GM21447 (cell line): ENCODE measurements at regions not wholly inside any gene's neighbourhood (a gene's known extent, or its start where the extent isn't known, plus 50 kb on each side); places are given as distances from the start of the nearest gene placed in this dataset.

ENCODE experiments used
- ATAC-seq: cut with Tn5 transposase; IDR thresholded peaks from one replicate; pipeline ENCODE4 v1.9.1; 2021; ENCODE audit not compliant: unreplicated experiment

DNA sequence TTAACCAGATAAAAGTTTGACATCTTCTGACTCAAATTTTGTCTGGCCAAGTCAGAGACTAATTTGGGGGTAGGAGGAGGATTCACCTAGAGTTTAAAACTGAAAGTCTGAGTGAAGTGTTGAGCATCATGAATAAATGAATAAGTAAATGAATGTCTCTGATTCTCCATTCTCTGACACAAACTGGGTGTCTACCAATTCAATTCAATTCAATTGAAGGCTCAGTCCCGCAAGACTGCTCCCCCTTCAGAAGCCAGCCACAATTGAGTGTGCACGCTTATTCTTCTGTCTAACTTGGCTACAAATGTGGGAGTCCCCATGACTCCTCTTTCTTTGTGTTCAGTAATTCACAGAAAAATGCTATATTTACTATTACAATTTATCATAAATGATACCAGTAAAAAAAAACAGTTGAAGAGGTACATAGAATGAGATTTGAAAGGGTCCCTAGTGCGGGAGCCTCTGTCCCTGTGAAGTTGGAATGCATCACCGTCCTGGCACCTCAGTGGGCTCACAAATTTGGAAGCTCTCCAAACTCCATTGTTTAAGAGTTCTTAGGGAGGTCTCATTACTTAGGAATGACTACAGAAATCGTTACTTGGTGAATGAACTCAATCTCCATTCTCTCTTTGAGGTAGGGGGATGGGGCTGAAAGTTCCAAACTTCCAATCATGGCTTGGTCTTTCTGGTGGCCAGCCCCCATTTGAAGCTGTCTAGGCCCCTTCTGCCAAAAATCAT, 243.7 kb upstream of the PHYHIPL start:
- no peak for ATAC-seq

- no peak for ATAC-seq
Measured at GRCh38 chr10:58936364-58936763, 240.1 kb upstream of the PHYHIPL start.

- no peak for ATAC-seq
Measured at GRCh38 chr10:58937423-58937822, 239.0 kb upstream of the PHYHIPL start.

DNA sequence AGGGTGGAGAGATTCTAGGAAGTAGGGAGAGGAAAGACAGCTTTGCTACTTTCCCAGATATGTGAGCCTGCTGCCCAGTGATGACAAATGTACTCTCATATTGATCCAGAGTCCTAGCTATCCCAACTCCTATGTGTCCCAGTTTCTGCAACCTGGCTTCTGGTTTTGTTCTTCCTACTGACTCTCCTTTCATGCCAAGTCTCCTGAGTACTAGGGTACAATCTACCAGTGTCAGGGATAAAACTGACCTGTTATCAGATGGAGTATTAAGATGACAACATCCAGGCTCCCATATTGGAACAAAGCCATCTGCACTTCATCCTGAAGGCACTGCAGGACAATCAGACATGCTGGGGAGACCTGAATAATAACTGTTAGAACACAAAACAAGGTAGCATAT, 233.7 kb upstream of the PHYHIPL start:
- no peak for ATAC-seq

DNA sequence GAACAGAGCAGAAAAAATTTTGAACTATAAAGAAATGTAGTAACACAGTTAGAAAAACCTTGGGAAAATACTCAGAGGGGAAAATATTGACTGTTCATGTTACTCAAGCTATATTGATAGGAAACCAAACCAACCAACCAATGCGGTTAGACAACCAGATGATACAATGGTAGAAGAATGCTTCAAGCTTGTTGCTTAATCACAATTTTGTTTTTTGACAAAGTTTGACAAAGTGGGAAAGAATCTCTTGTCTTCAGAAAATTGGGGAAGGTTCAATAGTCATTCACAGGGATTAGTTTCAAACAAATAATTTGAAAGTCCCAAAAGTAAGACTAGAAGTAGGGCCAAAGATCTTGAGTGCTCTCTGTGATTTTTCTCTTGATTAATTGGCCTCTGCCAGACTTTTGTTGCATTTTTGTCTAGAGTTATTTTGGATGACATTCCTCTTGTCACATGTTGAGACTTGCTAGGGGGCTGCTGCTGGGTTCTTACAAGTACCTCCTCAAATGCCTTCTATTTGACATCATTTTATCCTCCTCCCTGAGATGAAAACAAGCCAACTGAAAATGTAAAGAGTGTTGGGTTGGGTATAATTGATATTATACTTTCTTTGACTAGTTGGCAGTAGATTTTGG, 233.1 kb upstream of the PHYHIPL start:
- ATAC-seq = no peak

GRCh38 chr10:58943960-58944359, 232.5 kb upstream of the PHYHIPL start:
- no peak for ATAC-seq

DNA sequence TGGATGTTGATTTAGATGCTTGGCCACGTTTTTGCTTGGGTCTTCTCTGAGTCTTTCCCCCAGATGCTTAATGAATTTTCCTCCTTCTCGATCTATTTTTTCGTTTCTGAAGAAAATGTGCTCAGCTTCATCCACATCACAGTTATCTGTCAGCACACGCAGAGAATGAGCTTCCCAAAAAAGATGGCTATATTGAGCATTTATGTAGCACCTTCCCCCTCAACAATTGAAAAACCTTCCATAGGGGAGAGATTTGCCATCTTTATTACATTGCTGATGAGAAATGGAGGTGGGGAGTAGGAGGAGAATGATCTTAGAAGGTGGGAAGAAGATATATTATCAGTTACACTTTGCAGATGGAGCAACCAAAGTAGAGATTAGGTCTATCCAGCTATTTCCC, 228.1 kb upstream of the PHYHIPL start:
- no peak for ATAC-seq

DNA sequence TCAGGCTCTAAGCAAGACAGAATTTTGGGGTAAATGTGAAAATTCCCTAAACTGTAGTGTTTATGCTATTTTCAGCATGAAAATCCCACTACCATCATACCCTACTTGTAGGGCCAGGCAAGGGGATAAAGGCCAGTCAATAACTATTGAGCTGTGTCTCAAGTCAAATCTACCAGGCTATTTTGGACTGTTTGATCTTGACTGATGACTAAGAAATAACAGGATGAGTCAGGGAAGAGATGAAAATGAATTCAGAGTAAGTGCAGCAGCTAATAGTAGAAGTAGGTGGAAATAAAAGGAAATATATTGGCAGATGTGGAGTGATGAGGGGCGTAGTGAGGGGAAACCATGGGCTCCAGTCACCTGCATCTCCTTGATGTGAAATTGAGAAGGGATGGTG, 225.8 kb upstream of the PHYHIPL start:
- ATAC-seq = no peak

- ATAC-seq = no peak
Measured at GRCh38 chr10:58951087-58951486, 225.4 kb upstream of the PHYHIPL start.

GRCh38 chr10:58951746-58952145, 224.7 kb upstream of the PHYHIPL start:
- no peak for ATAC-seq

DNA sequence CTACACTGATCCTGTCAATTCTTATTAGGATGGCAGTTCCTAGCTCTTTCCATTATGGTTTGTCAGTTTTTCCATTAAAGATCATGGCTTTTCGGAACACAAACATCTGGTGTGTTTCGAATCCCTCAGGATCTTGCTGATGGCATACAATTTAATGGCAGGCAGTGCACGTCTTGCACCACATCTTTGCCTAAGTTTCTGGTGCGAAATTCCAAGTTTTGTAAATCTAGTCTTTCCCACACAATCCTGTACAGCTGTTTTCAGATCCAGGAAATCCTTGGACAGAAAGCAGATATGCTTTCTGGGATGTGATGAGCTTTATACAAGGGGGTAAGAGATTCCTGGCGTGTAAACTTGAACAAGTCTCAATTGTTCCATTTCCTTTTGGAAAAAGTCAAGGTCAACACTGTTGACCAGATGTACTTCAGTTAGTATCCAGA, 224.3 kb upstream of the PHYHIPL start:
- ATAC-seq = no peak

DNA sequence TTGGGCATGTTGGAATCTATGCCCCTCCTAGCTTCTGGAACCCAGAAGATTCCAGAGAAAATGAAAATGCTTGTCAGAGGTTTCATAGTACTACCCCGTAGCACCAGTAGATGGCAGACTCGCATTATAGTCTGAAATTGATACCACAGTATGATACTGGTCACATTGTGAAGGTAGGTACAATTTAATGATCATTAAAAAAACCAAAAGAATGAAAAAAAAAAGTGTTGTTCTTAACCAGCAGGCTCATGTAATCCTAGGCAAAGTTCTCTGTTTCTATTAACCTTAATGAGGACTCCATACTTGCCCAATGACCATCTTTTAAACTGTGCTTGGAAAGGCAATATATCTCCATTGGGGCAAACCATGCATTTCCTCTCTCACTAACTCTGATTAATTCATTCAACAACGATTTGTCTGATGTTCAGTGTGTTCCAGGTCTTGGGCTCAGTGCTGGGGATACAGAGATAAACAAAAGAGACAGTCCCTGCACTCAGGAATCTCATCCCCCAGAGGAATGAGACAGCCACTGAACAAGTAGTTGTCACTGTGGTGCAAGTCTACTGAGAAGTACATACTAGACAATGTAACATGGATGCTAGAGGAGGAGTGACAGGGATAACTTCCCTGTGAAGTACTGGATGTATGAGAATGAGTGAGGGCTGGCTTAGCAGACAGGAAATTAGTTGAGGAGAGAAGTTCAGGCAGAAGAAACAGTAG, 223.5 kb upstream of the PHYHIPL start:
- ATAC-seq = peak; percentile 66

DNA sequence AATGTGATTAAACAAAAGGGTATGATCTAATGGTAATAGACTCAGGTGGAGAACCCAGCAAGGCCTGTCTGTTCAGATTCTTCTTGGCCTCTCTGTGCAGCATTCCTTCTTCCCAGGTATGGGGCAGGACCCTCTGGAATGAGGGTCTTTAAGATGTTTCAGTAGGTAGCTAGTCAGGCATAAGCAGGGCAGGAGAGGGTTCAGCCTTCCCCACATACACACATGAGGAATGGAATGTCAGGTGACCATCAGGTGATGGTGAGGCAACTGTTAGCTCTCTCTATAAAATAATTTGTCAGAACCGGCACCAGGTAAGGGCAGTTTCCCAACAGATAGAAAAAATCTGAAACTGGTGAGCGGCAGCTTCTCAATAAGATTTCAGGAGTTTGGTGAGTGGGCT, 222.3 kb upstream of the PHYHIPL start:
- ATAC-seq = no peak

GRCh38 chr10:58955615-58956014, 220.8 kb upstream of the PHYHIPL start:
- no peak for ATAC-seq

- no peak for ATAC-seq
Measured at GRCh38 chr10:58956926-58957325, 219.5 kb upstream of the PHYHIPL start.

DNA sequence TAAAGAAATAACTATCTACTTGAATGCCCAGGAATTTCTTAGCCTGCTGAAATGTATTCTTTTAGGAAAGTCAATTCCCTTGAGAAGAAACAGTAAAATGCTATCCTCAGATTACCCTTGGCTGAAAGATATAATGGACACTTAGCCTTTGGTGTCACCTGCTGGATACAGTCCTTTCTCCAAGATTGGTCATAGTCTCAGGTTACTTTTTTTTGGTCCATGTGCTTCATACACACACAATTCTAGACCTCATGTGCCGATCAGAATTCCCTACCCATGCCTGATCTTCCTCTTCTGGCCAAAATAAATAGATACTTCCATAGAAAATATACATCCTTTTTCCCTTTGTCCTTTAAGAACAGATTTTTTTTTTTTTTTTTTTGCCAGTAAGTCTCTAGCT, 218.9 kb upstream of the PHYHIPL start:
- ATAC-seq = no peak

DNA sequence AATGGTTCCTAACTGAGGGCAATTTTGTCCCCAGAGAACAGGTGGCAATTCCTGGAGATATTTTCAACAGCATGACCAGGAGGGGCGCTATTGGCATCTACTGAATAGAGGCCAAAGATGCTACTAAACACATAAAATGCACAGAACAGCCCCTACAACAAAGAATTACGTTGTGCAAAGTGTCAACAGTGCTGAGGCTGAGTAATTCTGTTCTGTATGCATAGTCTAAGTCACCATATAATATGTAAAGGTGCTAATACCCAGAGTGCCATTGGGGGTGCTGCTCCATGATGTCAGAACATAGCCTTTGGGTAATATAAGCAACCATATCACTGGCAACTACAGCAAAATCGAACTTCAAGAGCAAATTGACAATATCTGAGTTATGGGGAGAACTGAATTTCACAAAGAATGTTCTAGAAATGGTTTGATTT, 213.3 kb upstream of the PHYHIPL start:
- no peak for ATAC-seq

DNA sequence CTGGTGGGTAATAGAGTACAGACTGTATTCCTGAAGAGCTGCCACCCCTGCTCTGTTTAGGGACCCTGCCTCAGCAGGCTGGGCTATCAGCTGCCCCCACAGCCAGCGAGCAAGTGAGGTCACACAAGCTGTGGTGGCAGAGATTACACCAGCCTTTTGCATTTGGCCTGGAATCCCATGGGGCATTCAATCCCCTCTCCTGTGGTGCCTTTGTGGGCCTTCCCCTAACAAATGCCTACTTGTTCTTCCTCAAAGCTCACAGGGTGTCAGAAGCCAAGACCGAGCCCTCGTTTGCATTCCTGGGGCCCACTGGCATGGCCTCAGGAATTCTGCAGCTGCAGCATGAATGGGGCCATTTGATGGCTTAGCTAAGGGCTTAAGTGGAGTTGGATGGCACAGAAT, 212.7 kb upstream of the PHYHIPL start:
- no peak for ATAC-seq

GRCh38 chr10:58965855-58966254, 210.6 kb upstream of the PHYHIPL start:
- ATAC-seq = no peak

DNA sequence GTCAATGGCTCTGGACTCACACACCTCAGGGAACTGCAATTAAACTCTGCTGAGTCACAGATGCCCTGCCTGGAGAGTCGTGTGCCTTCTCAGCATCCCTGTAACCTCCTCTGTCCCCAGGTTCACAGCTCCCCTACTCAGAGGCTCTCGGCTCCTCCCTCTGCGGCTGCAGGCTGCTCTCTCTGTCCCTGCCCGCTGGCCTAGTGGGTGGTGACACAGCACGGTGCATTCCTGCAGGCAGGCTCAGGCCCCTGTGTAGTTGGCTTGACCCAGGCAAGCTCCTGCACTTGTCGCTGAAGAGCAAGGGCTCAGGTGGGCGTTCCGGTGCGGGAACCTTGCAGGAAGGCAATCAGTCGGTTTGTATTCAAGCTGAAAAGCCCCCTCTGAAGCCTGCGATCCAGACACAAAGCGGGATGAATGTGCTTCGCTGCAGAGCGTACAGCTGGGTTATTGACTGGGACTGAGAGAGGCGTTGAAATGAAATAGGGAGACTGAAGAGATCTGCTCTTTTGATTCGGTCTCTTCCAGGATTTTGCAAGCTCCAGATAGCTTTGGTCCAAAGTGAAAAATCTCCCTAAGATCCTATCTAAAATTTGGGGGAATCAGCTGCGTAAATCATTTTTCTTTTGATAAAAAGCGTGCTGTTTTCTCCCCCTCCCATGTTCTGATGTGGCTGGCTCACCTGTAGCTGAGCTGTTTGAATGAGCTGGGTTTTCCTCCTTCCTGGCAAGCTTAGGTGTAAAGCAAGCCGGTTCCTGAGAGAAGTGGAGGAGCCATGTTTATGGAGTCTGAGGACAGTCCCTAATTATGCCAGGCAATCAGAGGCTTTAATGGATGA, 208.7 kb upstream of the PHYHIPL start:
- ATAC-seq = no peak

GRCh38 chr10:58968389-58968755, 208.1 kb upstream of the PHYHIPL start:
- no peak for ATAC-seq
